K562 (cell line): ENCODE measurements at regions not wholly inside any gene's neighbourhood (a gene's known extent, or its start where the extent isn't known, plus 50 kb on each side); places are given as distances from the start of the nearest gene placed in this dataset.

Source experiments
- ATAC-seq: fragments of 200-7000 bp; cut with Tn5 transposase; 3 replicates; pipeline ENCODE4 v1.9.1; 2020; ENCODE audit warnings: moderate library complexity
- BruUV-seq: library from RNA; stranded (reverse); fragments of 400-500 nt; replicated peaks from 2 replicates; lab custom pipeline; 2021; lab: Mats Ljungman, UMichigan
- CTCF ChIA-PET: fragments of 300-600 bp; formaldehyde crosslinking; extraction: SDS; loops from one replicate; lab custom pipeline; 2021; ENCODE audit warnings: low intra/inter-chr PET ratio; lab: Yijun Ruan, JAX
- POLR2A ChIA-PET: fragments of 300-600, 350-650 bp; sonication (Branson Sonifier 250); formaldehyde crosslinking; extraction: SDS; loops from one replicate; lab custom pipeline; 2021; ENCODE audit warnings: antibody characterized with exemption, inconsistent platforms; lab: Yijun Ruan, JAX
- DNase-seq, 4 experiments: peaks; one replicate each; pipeline versions ENCODE4 v3.0.0 to v3.0.0-alpha.2; 2011 to 2018; ENCODE audit warnings: low spot score in 3 of 4, mixed read lengths in 3 of 4; ENCODE audit errors: extremely low read depth in 1 of 4
- FAIRE-seq: peaks from 2 replicates; lab custom pipeline; 2011; peaks lifted over from hg19 to GRCh38; lab: Jason Lieb, UNC
- H2AFZ ChIP-seq: 2 replicates; pipeline ENCODE4 v1.6.0; 2011; ENCODE audit warnings: low read depth, low read length, control low read depth, inconsistent platforms
- H3K27ac ChIP-seq: fragments of 200-600 bp; 3 replicates; pipeline ENCODE4 v1.8.0; 2011; ENCODE audit warnings: low read depth, mild to moderate bottlenecking, control low read depth, inconsistent platforms, low read length, moderate library complexity, mixed read lengths; ENCODE audit errors: extremely low read depth
- H3K27me3 ChIP-seq, 2 experiments: fragments of 300-600 bp in 1 of 2; 2 replicates in 1 of 2; 3 replicates in 1 of 2; pipeline versions ENCODE4 v1.6.0 to v1.8.0; 2011; ENCODE audit warnings: inconsistent platforms in 2 of 2, low read length in 2 of 2, mild to moderate bottlenecking in 1 of 2, mixed read lengths in 1 of 2, moderate library complexity in 1 of 2; ENCODE audit not compliant: control insufficient read depth in 2 of 2, insufficient read depth in 2 of 2
- H3K36me3 ChIP-seq: fragments of 300-600 bp; 3 replicates; pipeline ENCODE4 v1.8.0; 2011; ENCODE audit warnings: mild to moderate bottlenecking, low read length, inconsistent platforms; ENCODE audit not compliant: control insufficient read depth, insufficient read depth
- H3K4me1 ChIP-seq, 2 experiments: fragments of 200-600 bp in 1 of 2; replicated peaks in 1 of 2; 2 replicates in 1 of 2; 3 replicates in 1 of 2; pipeline versions ENCODE4 v1.5.1 to v1.8.0; 2011; ENCODE audit warnings: inconsistent platforms in 2 of 2, low read length in 2 of 2, mild to moderate bottlenecking in 1 of 2, mixed read lengths in 1 of 2, moderate library complexity in 1 of 2; ENCODE audit not compliant: control insufficient read depth in 2 of 2, insufficient read depth in 2 of 2
- H3K4me2 ChIP-seq: 2 replicates; pipeline ENCODE4 v1.6.1; 2011; ENCODE audit warnings: low read length, control low read depth, inconsistent platforms, mixed read lengths; ENCODE audit not compliant: insufficient read depth
- H3K4me3 ChIP-seq: fragments of 200-600 bp; sonication (generic), shearing (Covaris generic); 2 replicates; pipeline ENCODE4 v1.5.1; 2016; ENCODE audit warnings: control low read depth, inconsistent platforms
- H3K79me2 ChIP-seq: fragments of 200-600 bp; 3 replicates; pipeline ENCODE4 v1.8.0; 2011; ENCODE audit warnings: low read length, inconsistent platforms; ENCODE audit not compliant: control insufficient read depth, insufficient read depth
- H3K9ac ChIP-seq, 2 experiments: 2 replicates each; pipeline versions ENCODE4 v1.6.0 to v1.6.1; 2011; ENCODE audit warnings: low read depth in 2 of 2, low read length in 2 of 2, control low read depth in 1 of 2, inconsistent platforms in 1 of 2, mild to moderate bottlenecking in 1 of 2, mixed read lengths in 1 of 2; ENCODE audit not compliant: insufficient read depth in 1 of 2
- H3K9me1 ChIP-seq: one replicate; pipeline ENCODE4 v1.6.0; 2011; ENCODE audit warnings: inconsistent platforms, mild to moderate bottlenecking, low read length, moderate library complexity; ENCODE audit not compliant: control insufficient read depth, insufficient read depth
- H3K9me3 ChIP-seq: replicated peaks from 2 replicates; pipeline ENCODE4 v1.5.1; 2011; ENCODE audit warnings: low read depth, low read length, inconsistent platforms; ENCODE audit not compliant: control insufficient read depth, insufficient read depth
- H4K20me1 ChIP-seq: replicated peaks from 2 replicates; pipeline ENCODE4 v1.6.1; 2011; ENCODE audit warnings: low read length, inconsistent platforms, mixed read lengths; ENCODE audit not compliant: control insufficient read depth, insufficient read depth
- ARNT ChIP-seq, 2 experiments: fragments of 450-650 bp; IDR thresholded peaks; 2 replicates each; pipeline ENCODE4 v1.6.1; 2016; ENCODE audit warnings: mild to moderate bottlenecking in 1 of 2
- DNMT1 ChIP-seq: fragments of 450-650 bp; IDR thresholded peaks from 2 replicates; pipeline ENCODE4 v1.6.1; 2016; ENCODE audit warnings: antibody characterized with exemption, mild to moderate bottlenecking
- EHMT2 ChIP-seq: fragments of 450-650 bp; IDR thresholded peaks from 2 replicates; pipeline ENCODE4 v1.6.1; 2018; ENCODE audit warnings: antibody characterized with exemption
- MTA3 ChIP-seq: fragments of 450-650 bp; formaldehyde crosslinking; IDR thresholded peaks from 2 replicates; pipeline ENCODE4 v1.6.1; 2017; ENCODE audit warnings: mild to moderate bottlenecking, borderline replicate concordance
- NFYB ChIP-seq: IDR thresholded peaks from 2 replicates; pipeline ENCODE4 v1.6.1; 2011; ENCODE audit warnings: mild to moderate bottlenecking, moderate library complexity; ENCODE audit not compliant: insufficient read length; ENCODE audit errors: extremely low read depth
- TAF15 ChIP-seq: fragments of 200-400 bp; formaldehyde crosslinking; IDR thresholded peaks from 2 replicates; pipeline ENCODE4 v1.6.1; 2017; ENCODE audit warnings: mild to moderate bottlenecking, low read depth, low read length, moderate library complexity
- ZFX ChIP-seq: sonication (generic); formaldehyde crosslinking; IDR thresholded peaks from 2 replicates; pipeline ENCODE4 v1.8.0; 2022; ENCODE audit warnings: mild to moderate bottlenecking, missing genetic modification reagents, moderate library complexity
- ZNF407 ChIP-seq: fragments of 450-650 bp; IDR thresholded peaks from 2 replicates; pipeline ENCODE4 v1.6.1; 2016; ENCODE audit warnings: low read depth
- ZNF551 ChIP-seq: fragments of 250-450 bp; sonication (Bioruptor Pico); IDR thresholded peaks from 2 replicates; pipeline ENCODE4 v1.5.0; 2021; ENCODE audit warnings: mild to moderate bottlenecking, moderate library complexity
- ZNF75A ChIP-seq: fragments of 450-650 bp; formaldehyde crosslinking; IDR thresholded peaks from 2 replicates; pipeline ENCODE4 v1.4.0; 2020; ENCODE audit warnings: mild to moderate bottlenecking
- ZNF830 ChIP-seq: fragments of 250-450 bp; sonication (Bioruptor Pico); IDR thresholded peaks from 2 replicates; pipeline ENCODE4 v1.5.0; 2021; ENCODE audit warnings: mild to moderate bottlenecking
- WGBS: fragments of 100-300 bp; shearing (Covaris generic); methylation state at CpG from one replicate; pipeline ENCODE4 v1.1.6; 2016; ENCODE audit warnings: low coverage, mixed read lengths; ENCODE audit not compliant: insufficient coverage; ENCODE audit errors: missing lambda C conversion rate; 5-methylcytosine and 5-hydroxymethylcytosine counted together
- in situ Hi-C: fragments of 300-500 bp; cut with MboI; formaldehyde crosslinking; loops from 4 replicates; pipeline ENCODE4 v1.15.0; 2018; ENCODE audit warnings: inconsistent platforms, mixed read lengths
- intact Hi-C: fragments of 100-400 bp; cut with micrococcal nuclease; formaldehyde crosslinking; loops from 2 replicates; pipeline ENCODE4 v1.14.2; 2022
- TF ChIP-seq, protein P1 (sequence below): fragments of 450-650 bp; IDR thresholded peaks from 2 replicates; pipeline ENCODE4 v1.6.1; 2016; ENCODE audit warnings: borderline replicate concordance

DNA sequence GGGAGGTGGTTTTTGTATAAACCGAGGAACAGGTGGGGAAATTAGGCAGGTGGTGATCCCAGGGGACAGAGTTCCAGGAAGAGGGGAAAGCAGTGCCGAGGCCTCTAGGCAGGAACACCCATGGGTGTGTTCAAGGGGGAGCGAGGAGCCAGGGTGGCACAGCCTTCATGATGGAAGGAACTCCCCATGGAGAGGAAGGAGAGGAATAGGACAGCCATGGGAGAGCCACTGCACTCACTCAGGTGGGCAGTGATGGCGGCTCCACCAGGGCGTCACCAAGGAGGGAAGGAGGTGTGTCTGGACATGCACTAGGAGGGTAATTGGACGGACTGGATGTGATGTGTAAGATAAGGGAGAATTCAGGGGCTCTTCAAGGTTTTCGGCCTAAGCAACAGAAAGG is 98.2 kb downstream of the THBS2 start:
- TF ChIP-seq NFYB (no peak), TAF15 (no peak), ZNF75A (no peak), ZNF551 (CRISPR knock-in tag) (no peak), ZNF830 (CRISPR knock-in tag) (no peak), EHMT2 (no peak), ARNT (IDR thresholded peaks at IDR 0.05) (no peak), ZFX (CRISPR knock-in tag) (no peak), ZNF407 (no peak), MTA3 (no peak), DNMT1 (no peak)
- TF ChIP-seq, protein P1, sequence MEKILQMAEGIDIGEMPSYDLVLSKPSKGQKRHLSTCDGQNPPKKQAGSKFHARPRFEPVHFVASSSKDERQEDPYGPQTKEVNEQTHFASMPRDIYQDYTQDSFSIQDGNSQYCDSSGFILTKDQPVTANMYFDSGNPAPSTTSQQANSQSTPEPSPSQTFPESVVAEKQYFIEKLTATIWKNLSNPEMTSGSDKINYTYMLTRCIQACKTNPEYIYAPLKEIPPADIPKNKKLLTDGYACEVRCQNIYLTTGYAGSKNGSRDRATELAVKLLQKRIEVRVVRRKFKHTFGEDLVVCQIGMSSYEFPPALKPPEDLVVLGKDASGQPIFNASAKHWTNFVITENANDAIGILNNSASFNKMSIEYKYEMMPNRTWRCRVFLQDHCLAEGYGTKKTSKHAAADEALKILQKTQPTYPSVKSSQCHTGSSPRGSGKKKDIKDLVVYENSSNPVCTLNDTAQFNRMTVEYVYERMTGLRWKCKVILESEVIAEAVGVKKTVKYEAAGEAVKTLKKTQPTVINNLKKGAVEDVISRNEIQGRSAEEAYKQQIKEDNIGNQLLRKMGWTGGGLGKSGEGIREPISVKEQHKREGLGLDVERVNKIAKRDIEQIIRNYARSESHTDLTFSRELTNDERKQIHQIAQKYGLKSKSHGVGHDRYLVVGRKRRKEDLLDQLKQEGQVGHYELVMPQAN = no peak
- ChIA-PET POLR2A (no interaction called here), CTCF (no interaction called here)
- H3K27ac ChIP-seq = no peak overlapping the region
- no peaks in the 10 kb centered on the region for H3K36me3 ChIP-seq
- H3K9me1 ChIP-seq = no peaks in the 10 kb centered on the region
- H3K9ac ChIP-seq = no peak overlapping the region
- DNase-seq (no peak), ATAC-seq (no peak), FAIRE-seq (no peak)
- no peak overlapping the region for H3K4me2 ChIP-seq
- H3K4me1 ChIP-seq = no peaks in the 10 kb centered on the region; a peak in 1 of 5 replicates
- no peaks in the 10 kb centered on the region for H3K9me3 ChIP-seq
- in situ Hi-C loops = no loop called here
- 0% methylated on average over 6 of the region's 7 CpGs for WGBS
- peaks cover 53 to 55% of the 10 kb centered on the region in 2 experiments for H3K27me3 ChIP-seq
- intact Hi-C loops = no loop called here
- H2AFZ ChIP-seq = no peak overlapping the region
- BruUV-seq = no TSS peak
- no peak overlapping the region for H3K4me3 ChIP-seq
- H4K20me1 ChIP-seq = peaks cover 14% of the 10 kb centered on the region; the same call in 1 of the 2 replicates
- no peaks in the 10 kb centered on the region for H3K79me2 ChIP-seq
